SK-N-SH treated with all-trans-retinoic acid at 6 μM for 48 hours (cell line): ENCODE measurements at regions not wholly inside any gene's neighbourhood (a gene's known extent, or its start where the extent isn't known, plus 50 kb on each side); places are given as distances from the start of the nearest gene placed in this dataset.

Experiments
- ATAC-seq: fragments of 200-7000 bp; cut with Tn5 transposase; 3 replicates; pipeline ENCODE4 v1.9.1; 2020; ENCODE audit warnings: mild to moderate bottlenecking, moderate library complexity
- ARNTL ChIP-seq: fragments of 450-650 bp; formaldehyde crosslinking; IDR thresholded peaks from 2 replicates; pipeline ENCODE4 v1.5.0; 2020; ENCODE audit warnings: low read depth, mild to moderate bottlenecking, moderate library complexity, borderline replicate concordance
- BACH2 ChIP-seq: fragments of 250-450 bp; sonication (Bioruptor Pico); IDR thresholded peaks from 2 replicates; pipeline ENCODE4 v1.9.0; 2021; ENCODE audit warnings: mild to moderate bottlenecking, borderline replicate concordance
- CSDC2 ChIP-seq: fragments of 250-450 bp; sonication (Bioruptor Pico); IDR thresholded peaks from 2 replicates; pipeline ENCODE4 v1.5.0; 2020; ENCODE audit warnings: mild to moderate bottlenecking, moderate library complexity
- ESRRG ChIP-seq: fragments of 250-450 bp; sonication (Bioruptor Pico); IDR thresholded peaks from 2 replicates; pipeline ENCODE4 v1.6.1; 2021; ENCODE audit warnings: mild to moderate bottlenecking
- GLIS3 ChIP-seq: fragments of 250-450 bp; sonication (Bioruptor Pico); IDR thresholded peaks from 2 replicates; pipeline ENCODE4 v1.5.0; 2020; ENCODE audit warnings: mild to moderate bottlenecking, moderate library complexity
- ISL1 ChIP-seq: fragments of 250-450 bp; sonication (Bioruptor Pico); IDR thresholded peaks from 2 replicates; pipeline ENCODE4 v2.1.2; 2022; ENCODE audit warnings: mild to moderate bottlenecking, moderate library complexity
- OSR1 ChIP-seq: fragments of 250-450 bp; sonication (Bioruptor Pico); IDR thresholded peaks from 2 replicates; pipeline ENCODE4 v1.8.0; 2022; ENCODE audit warnings: moderate library complexity, mild to moderate bottlenecking, inconsistent platforms
- PPARA ChIP-seq: fragments of 250-450 bp; sonication (Bioruptor Pico); IDR thresholded peaks from 2 replicates; pipeline ENCODE4 v1.5.0; 2020; ENCODE audit warnings: mild to moderate bottlenecking, borderline replicate concordance
- RARB ChIP-seq: fragments of 250-450 bp; sonication (Bioruptor Pico); IDR thresholded peaks from 2 replicates; pipeline ENCODE4 v1.8.0; 2021; ENCODE audit warnings: mild to moderate bottlenecking, moderate library complexity
- SNAI2 ChIP-seq: fragments of 250-450 bp; sonication (Bioruptor Pico); IDR thresholded peaks from 2 replicates; pipeline ENCODE4 v1.5.0; 2020; ENCODE audit warnings: mild to moderate bottlenecking, moderate library complexity
- TCF4 ChIP-seq: fragments of 250-450 bp; sonication (Bioruptor Pico); IDR thresholded peaks from 2 replicates; pipeline ENCODE4 v1.8.0; 2021; ENCODE audit warnings: mild to moderate bottlenecking, moderate library complexity, borderline replicate concordance
- TOX ChIP-seq: fragments of 250-450 bp; sonication (Bioruptor Pico); IDR thresholded peaks from 2 replicates; pipeline ENCODE4 v1.8.0; 2021; ENCODE audit warnings: mild to moderate bottlenecking, moderate library complexity, borderline replicate concordance
- ZFP3 ChIP-seq: fragments of 250-450 bp; sonication (Bioruptor Pico); IDR thresholded peaks from 2 replicates; pipeline ENCODE4 v1.5.0; 2020; ENCODE audit warnings: mild to moderate bottlenecking, moderate library complexity
- ZNF565 ChIP-seq: fragments of 450-650 bp; formaldehyde crosslinking; conservative IDR thresholded peaks from 2 replicates; pipeline ENCODE4 v1.5.0; 2020; ENCODE audit warnings: low read depth, mild to moderate bottlenecking, moderate library complexity
- ZNF70 ChIP-seq: fragments of 450-650 bp; formaldehyde crosslinking; IDR thresholded peaks from 2 replicates; pipeline ENCODE4 v1.5.0; 2020; ENCODE audit warnings: mild to moderate bottlenecking, moderate library complexity
- ZNF8 ChIP-seq: fragments of 450-650 bp; formaldehyde crosslinking; IDR thresholded peaks from 2 replicates; pipeline ENCODE4 v1.5.0; 2020; ENCODE audit warnings: mild to moderate bottlenecking, moderate library complexity
- TF ChIP-seq, protein P1 (sequence below): fragments of 250-450 bp; sonication (Bioruptor Pico); IDR thresholded peaks from 2 replicates; pipeline ENCODE4 v1.5.0; 2020; ENCODE audit warnings: mild to moderate bottlenecking, moderate library complexity
- TF ChIP-seq, protein P2 (sequence below): fragments of 250-450 bp; sonication (Bioruptor Pico); IDR thresholded peaks from 2 replicates; pipeline ENCODE4 v1.5.1; 2021; ENCODE audit warnings: mild to moderate bottlenecking, moderate library complexity
- TF ChIP-seq, protein P3 (sequence below): fragments of 250-450 bp; sonication (Bioruptor Pico); IDR thresholded peaks from 2 replicates; pipeline ENCODE4 v1.8.0; 2020; ENCODE audit warnings: mild to moderate bottlenecking, moderate library complexity, borderline replicate concordance
- TF ChIP-seq, protein P4 (sequence below): fragments of 250-450 bp; sonication (Bioruptor Pico); IDR thresholded peaks from 2 replicates; pipeline ENCODE4 v1.8.0; 2021; ENCODE audit warnings: low read depth, mild to moderate bottlenecking, moderate library complexity, borderline replicate concordance
- TF ChIP-seq, protein P5 (sequence below): fragments of 250-450 bp; sonication (Bioruptor Pico); IDR thresholded peaks from 2 replicates; pipeline ENCODE4 v1.5.1; 2020; ENCODE audit warnings: low read depth, mild to moderate bottlenecking, moderate library complexity

DNA sequence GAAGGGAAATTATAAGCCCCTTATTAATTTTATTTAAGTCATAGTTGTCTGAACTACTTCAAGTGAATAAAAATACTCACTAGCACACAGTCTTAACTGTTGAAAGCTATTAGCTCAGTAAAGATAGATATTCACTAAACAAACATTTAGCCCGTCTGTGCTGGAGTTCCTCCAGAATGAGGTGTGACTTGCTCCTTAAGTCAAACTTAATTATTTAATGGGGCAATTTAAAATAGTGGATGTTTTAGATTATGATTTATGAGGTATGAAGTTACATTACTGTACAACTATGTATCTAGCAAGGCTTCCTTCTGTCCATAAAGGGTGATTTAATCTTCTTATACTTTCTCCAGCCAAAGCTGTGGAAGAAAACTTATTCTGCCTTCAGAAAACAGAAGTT, 414.0 kb upstream of the FLRT2 start:
- no peak for ATAC-seq
- TF ChIP-seq GLIS3 = no peak
- TF ChIP-seq, protein P1, sequence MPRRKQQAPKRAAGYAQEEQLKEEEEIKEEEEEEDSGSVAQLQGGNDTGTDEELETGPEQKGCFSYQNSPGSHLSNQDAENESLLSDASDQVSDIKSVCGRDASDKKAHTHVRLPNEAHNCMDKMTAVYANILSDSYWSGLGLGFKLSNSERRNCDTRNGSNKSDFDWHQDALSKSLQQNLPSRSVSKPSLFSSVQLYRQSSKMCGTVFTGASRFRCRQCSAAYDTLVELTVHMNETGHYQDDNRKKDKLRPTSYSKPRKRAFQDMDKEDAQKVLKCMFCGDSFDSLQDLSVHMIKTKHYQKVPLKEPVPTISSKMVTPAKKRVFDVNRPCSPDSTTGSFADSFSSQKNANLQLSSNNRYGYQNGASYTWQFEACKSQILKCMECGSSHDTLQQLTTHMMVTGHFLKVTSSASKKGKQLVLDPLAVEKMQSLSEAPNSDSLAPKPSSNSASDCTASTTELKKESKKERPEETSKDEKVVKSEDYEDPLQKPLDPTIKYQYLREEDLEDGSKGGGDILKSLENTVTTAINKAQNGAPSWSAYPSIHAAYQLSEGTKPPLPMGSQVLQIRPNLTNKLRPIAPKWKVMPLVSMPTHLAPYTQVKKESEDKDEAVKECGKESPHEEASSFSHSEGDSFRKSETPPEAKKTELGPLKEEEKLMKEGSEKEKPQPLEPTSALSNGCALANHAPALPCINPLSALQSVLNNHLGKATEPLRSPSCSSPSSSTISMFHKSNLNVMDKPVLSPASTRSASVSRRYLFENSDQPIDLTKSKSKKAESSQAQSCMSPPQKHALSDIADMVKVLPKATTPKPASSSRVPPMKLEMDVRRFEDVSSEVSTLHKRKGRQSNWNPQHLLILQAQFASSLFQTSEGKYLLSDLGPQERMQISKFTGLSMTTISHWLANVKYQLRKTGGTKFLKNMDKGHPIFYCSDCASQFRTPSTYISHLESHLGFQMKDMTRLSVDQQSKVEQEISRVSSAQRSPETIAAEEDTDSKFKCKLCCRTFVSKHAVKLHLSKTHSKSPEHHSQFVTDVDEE (CRISPR knock-in tag) = no peak
- TF ChIP-seq, protein P2, sequence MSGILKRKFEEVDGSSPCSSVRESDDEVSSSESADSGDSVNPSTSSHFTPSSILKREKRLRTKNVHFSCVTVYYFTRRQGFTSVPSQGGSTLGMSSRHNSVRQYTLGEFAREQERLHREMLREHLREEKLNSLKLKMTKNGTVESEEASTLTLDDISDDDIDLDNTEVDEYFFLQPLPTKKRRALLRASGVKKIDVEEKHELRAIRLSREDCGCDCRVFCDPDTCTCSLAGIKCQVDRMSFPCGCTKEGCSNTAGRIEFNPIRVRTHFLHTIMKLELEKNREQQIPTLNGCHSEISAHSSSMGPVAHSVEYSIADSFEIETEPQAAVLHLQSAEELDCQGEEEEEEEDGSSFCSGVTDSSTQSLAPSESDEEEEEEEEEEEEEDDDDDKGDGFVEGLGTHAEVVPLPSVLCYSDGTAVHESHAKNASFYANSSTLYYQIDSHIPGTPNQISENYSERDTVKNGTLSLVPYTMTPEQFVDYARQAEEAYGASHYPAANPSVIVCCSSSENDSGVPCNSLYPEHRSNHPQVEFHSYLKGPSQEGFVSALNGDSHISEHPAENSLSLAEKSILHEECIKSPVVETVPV (CRISPR knock-in tag) = no peak
- no peak for TF ChIP-seq TCF4 (CRISPR knock-in tag)
- no peak for TF ChIP-seq ISL1 (CRISPR knock-in tag)
- TF ChIP-seq, protein P3, sequence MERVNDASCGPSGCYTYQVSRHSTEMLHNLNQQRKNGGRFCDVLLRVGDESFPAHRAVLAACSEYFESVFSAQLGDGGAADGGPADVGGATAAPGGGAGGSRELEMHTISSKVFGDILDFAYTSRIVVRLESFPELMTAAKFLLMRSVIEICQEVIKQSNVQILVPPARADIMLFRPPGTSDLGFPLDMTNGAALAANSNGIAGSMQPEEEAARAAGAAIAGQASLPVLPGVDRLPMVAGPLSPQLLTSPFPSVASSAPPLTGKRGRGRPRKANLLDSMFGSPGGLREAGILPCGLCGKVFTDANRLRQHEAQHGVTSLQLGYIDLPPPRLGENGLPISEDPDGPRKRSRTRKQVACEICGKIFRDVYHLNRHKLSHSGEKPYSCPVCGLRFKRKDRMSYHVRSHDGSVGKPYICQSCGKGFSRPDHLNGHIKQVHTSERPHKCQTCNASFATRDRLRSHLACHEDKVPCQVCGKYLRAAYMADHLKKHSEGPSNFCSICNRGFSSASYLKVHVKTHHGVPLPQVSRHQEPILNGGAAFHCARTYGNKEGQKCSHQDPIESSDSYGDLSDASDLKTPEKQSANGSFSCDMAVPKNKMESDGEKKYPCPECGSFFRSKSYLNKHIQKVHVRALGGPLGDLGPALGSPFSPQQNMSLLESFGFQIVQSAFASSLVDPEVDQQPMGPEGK (CRISPR knock-in tag) = no peak
- TF ChIP-seq ARNTL (CRISPR knock-in tag) = no peak
- TF ChIP-seq PPARA (CRISPR knock-in tag) = no peak
- TF ChIP-seq RARB (CRISPR knock-in tag) = no peak
- TF ChIP-seq ZNF8 (CRISPR knock-in tag) = no peak
- TF ChIP-seq ZFP3 (CRISPR knock-in tag) = no peak
- no peak for TF ChIP-seq CSDC2 (CRISPR knock-in tag)
- TF ChIP-seq ZNF565 (CRISPR knock-in tag) = no peak
- no peak for TF ChIP-seq BACH2 (CRISPR knock-in tag)
- no peak for TF ChIP-seq ZNF70 (CRISPR knock-in tag)
- no peak for TF ChIP-seq SNAI2 (CRISPR knock-in tag)
- TF ChIP-seq TOX = no peak

DNA sequence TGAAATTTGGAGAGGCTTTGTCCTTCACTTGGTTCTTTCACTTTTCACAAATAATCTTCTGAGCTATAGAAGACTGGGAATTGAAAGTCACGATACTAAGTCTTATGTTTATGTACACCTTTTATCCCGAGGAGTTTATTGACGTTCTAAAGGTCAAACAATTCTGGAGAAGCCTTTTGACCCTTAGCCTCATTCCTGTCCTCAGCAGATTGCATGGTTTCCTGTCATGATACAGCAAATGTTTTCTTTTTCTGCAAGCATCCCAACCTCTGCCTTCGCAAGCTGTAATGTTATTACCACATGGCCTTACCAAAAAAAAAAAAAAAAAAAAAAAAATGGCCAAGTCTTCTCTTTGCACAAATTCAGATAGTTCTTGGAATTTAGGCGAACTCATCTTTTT, 411.7 kb upstream of the FLRT2 start:
- ATAC-seq = no peak
- TF ChIP-seq ESRRG (CRISPR knock-in tag) (no peak), ARNTL (CRISPR knock-in tag) (no peak), OSR1 (CRISPR knock-in tag) (no peak), TCF4 (CRISPR knock-in tag) (no peak), RARB (CRISPR knock-in tag) (no peak), CSDC2 (CRISPR knock-in tag) (no peak), BACH2 (CRISPR knock-in tag) (no peak), ISL1 (CRISPR knock-in tag) (no peak), ZNF70 (CRISPR knock-in tag) (no peak), PPARA (CRISPR knock-in tag) (no peak), SNAI2 (CRISPR knock-in tag) (no peak)
- TF ChIP-seq, protein P1 (CRISPR knock-in tag) = no peak
- TF ChIP-seq, protein P4, sequence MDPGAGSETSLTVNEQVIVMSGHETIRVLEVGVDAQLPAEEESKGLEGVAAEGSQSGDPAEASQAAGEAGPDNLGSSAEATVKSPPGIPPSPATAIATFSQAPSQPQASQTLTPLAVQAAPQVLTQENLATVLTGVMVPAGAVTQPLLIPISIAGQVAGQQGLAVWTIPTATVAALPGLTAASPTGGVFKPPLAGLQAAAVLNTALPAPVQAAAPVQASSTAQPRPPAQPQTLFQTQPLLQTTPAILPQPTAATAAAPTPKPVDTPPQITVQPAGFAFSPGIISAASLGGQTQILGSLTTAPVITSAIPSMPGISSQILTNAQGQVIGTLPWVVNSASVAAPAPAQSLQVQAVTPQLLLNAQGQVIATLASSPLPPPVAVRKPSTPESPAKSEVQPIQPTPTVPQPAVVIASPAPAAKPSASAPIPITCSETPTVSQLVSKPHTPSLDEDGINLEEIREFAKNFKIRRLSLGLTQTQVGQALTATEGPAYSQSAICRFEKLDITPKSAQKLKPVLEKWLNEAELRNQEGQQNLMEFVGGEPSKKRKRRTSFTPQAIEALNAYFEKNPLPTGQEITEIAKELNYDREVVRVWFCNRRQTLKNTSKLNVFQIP = no peak
- TF ChIP-seq, protein P5, sequence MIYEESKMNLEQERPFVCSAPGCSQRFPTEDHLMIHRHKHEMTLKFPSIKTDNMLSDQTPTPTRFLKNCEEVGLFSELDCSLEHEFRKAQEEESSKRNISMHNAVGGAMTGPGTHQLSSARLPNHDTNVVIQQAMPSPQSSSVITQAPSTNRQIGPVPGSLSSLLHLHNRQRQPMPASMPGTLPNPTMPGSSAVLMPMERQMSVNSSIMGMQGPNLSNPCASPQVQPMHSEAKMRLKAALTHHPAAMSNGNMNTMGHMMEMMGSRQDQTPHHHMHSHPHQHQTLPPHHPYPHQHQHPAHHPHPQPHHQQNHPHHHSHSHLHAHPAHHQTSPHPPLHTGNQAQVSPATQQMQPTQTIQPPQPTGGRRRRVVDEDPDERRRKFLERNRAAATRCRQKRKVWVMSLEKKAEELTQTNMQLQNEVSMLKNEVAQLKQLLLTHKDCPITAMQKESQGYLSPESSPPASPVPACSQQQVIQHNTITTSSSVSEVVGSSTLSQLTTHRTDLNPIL (CRISPR knock-in tag) = no peak
